ENCODE measurements at regions not wholly inside any gene's neighbourhood (a gene's known extent, or its start where the extent isn't known, plus 50 kb on each side); places are given as distances from the start of the nearest gene placed in this dataset.

GRCh38 chr18:28541934-28542333, 365.0 kb upstream of the CDH2 start:
- no peak overlapping the region for H3K4me2 ChIP-seq (ENCODE audit: extremely low read depth, insufficient read depth, low read length)
- no peaks in the 10 kb centered on the region for H3K27me3 ChIP-seq (ENCODE audit: control insufficient read depth, insufficient read depth, low read length)
- H3K36me3 ChIP-seq (ENCODE audit: control insufficient read depth, insufficient read depth, low read length) = no peaks in the 10 kb centered on the region
- no peaks in the 10 kb centered on the region for H4K20me1 ChIP-seq (ENCODE audit: control insufficient read depth, extremely low read depth, insufficient read depth, low read length)
- no peaks in the 10 kb centered on the region for H3K79me2 ChIP-seq (ENCODE audit: control insufficient read depth, insufficient read depth, low read length)
- no peak overlapping the region for H3K9ac ChIP-seq (ENCODE audit: insufficient read depth, low read length)
- no peak for DNase-seq (ENCODE audit: low read depth in 2 of 2)
- H3K9me3 ChIP-seq (ENCODE audit: control insufficient read depth, insufficient read depth, low read depth, low read length) = no peaks in the 10 kb centered on the region
- H3K27ac ChIP-seq (ENCODE audit: insufficient read depth, low read length) = no peak overlapping the region
- H2AFZ ChIP-seq (ENCODE audit: low read length) = no peak overlapping the region
- H3K4me1 ChIP-seq (ENCODE audit: control insufficient read depth, extremely low read depth, insufficient read depth, low read length) = no peaks in the 10 kb centered on the region
- H3K4me3 ChIP-seq (replicated peaks in 1 of 4; ENCODE audit: control extremely low read depth in 1 of 4, insufficient read depth in 1 of 4, low read depth in 3 of 4, low read length in 4 of 4) = no peak overlapping the region
- no peak for TF ChIP-seq EZH2 (IDR thresholded peaks at IDR 0.05; ENCODE audit: low read length, missing control alignments)
- TF ChIP-seq, protein P1, sequence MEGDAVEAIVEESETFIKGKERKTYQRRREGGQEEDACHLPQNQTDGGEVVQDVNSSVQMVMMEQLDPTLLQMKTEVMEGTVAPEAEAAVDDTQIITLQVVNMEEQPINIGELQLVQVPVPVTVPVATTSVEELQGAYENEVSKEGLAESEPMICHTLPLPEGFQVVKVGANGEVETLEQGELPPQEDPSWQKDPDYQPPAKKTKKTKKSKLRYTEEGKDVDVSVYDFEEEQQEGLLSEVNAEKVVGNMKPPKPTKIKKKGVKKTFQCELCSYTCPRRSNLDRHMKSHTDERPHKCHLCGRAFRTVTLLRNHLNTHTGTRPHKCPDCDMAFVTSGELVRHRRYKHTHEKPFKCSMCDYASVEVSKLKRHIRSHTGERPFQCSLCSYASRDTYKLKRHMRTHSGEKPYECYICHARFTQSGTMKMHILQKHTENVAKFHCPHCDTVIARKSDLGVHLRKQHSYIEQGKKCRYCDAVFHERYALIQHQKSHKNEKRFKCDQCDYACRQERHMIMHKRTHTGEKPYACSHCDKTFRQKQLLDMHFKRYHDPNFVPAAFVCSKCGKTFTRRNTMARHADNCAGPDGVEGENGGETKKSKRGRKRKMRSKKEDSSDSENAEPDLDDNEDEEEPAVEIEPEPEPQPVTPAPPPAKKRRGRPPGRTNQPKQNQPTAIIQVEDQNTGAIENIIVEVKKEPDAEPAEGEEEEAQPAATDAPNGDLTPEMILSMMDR (conservative IDR thresholded peaks at IDR 0.05 in 1 of 2, IDR thresholded peaks at IDR 0.05 in 1 of 2; ENCODE audit: low read depth in 1 of 2, low read length in 2 of 2) = no peak

- Histone ChIP-seq H3K4me3 (replicated peaks in 1 of 4; ENCODE audit: control extremely low read depth in 1 of 4, insufficient read depth in 1 of 4, low read depth in 3 of 4, low read length in 4 of 4) (no peak overlapping the region), H3K27me3 (ENCODE audit: control insufficient read depth, insufficient read depth, low read length) (no peaks in the 10 kb centered on the region), H3K79me2 (ENCODE audit: control insufficient read depth, insufficient read depth, low read length) (no peaks in the 10 kb centered on the region), H3K36me3 (ENCODE audit: control insufficient read depth, insufficient read depth, low read length) (no peaks in the 10 kb centered on the region), H4K20me1 (ENCODE audit: control insufficient read depth, extremely low read depth, insufficient read depth, low read length) (no peaks in the 10 kb centered on the region), H3K9me3 (ENCODE audit: control insufficient read depth, insufficient read depth, low read depth, low read length) (no peaks in the 10 kb centered on the region), H3K9ac (ENCODE audit: insufficient read depth, low read length) (no peak overlapping the region), H3K4me2 (ENCODE audit: extremely low read depth, insufficient read depth, low read length) (no peak overlapping the region), H3K27ac (ENCODE audit: insufficient read depth, low read length) (no peak overlapping the region), H2AFZ (ENCODE audit: low read length) (no peak overlapping the region), H3K4me1 (ENCODE audit: control insufficient read depth, extremely low read depth, insufficient read depth, low read length) (no peaks in the 10 kb centered on the region)
- no peak for DNase-seq (ENCODE audit: low read depth in 2 of 2)
- TF ChIP-seq EZH2 (IDR thresholded peaks at IDR 0.05; ENCODE audit: low read length, missing control alignments) = no peak
- TF ChIP-seq, protein P1 (conservative IDR thresholded peaks at IDR 0.05 in 1 of 2, IDR thresholded peaks at IDR 0.05 in 1 of 2; ENCODE audit: low read depth in 1 of 2, low read length in 2 of 2) = no peak
These were observed 364.5 kb upstream of the CDH2 start for GRCh38 chr18:28541276-28541930.

GRCh38 chr18:28529644-28530043, 352.7 kb upstream of the CDH2 start:
- no peak for TF ChIP-seq EZH2 (IDR thresholded peaks at IDR 0.05; ENCODE audit: low read length, missing control alignments)
- TF ChIP-seq, protein P1 (conservative IDR thresholded peaks at IDR 0.05 in 1 of 2, IDR thresholded peaks at IDR 0.05 in 1 of 2; ENCODE audit: low read depth in 1 of 2, low read length in 2 of 2) = no peak
- H2AFZ ChIP-seq (ENCODE audit: low read length) = no peak overlapping the region
- H3K9me3 ChIP-seq (ENCODE audit: control insufficient read depth, insufficient read depth, low read depth, low read length) = no peaks in the 10 kb centered on the region
- no peak overlapping the region for H3K4me3 ChIP-seq (replicated peaks in 1 of 4; ENCODE audit: control extremely low read depth in 1 of 4, insufficient read depth in 1 of 4, low read depth in 3 of 4, low read length in 4 of 4)
- H4K20me1 ChIP-seq (ENCODE audit: control insufficient read depth, extremely low read depth, insufficient read depth, low read length) = no peaks in the 10 kb centered on the region
- H3K4me2 ChIP-seq (ENCODE audit: extremely low read depth, insufficient read depth, low read length) = no peak overlapping the region
- H3K79me2 ChIP-seq (ENCODE audit: control insufficient read depth, insufficient read depth, low read length) = no peaks in the 10 kb centered on the region
- no peak overlapping the region for H3K27ac ChIP-seq (ENCODE audit: insufficient read depth, low read length)
- no peak for DNase-seq (ENCODE audit: low read depth in 2 of 2)
- no peaks in the 10 kb centered on the region for H3K36me3 ChIP-seq (ENCODE audit: control insufficient read depth, insufficient read depth, low read length)
- H3K9ac ChIP-seq (ENCODE audit: insufficient read depth, low read length) = no peak overlapping the region
- H3K27me3 ChIP-seq (ENCODE audit: control insufficient read depth, insufficient read depth, low read length) = no peaks in the 10 kb centered on the region
- H3K4me1 ChIP-seq (ENCODE audit: control insufficient read depth, extremely low read depth, insufficient read depth, low read length) = no peaks in the 10 kb centered on the region

All from fibroblast of lung (primary cell).